AG04450 (cell line): ENCODE measurements at regions not wholly inside any gene's neighbourhood (a gene's known extent, or its start where the extent isn't known, plus 50 kb on each side); places are given as distances from the start of the nearest gene placed in this dataset.

Source experiments
- CTCF ChIA-PET: fragments of 300-600, 350-600 bp; formaldehyde crosslinking; extraction: SDS; loops from one replicate; lab custom pipeline; 2022; ENCODE audit warnings: antibody characterized with exemption, inconsistent platforms; lab: Charles Lee
- POLR2A ChIA-PET: fragments of 350-600 bp; formaldehyde crosslinking; extraction: SDS; loops from one replicate; lab custom pipeline; 2021; ENCODE audit warnings: antibody characterized with exemption, inconsistent platforms; lab: Yijun Ruan, JAX
- DNase-seq: peaks from one replicate; pipeline ENCODE4 v3.0.0-alpha.2; 2011; ENCODE audit warnings: low read depth, low spot score
- H3K27ac ChIP-seq: one replicate; pipeline ENCODE4 v1.5.1; 2012; ENCODE audit warnings: low read depth, low read length, control low read depth
- H3K27me3 ChIP-seq: one replicate; pipeline ENCODE4 v1.6.0; 2012; ENCODE audit warnings: low read length; ENCODE audit not compliant: control insufficient read depth, insufficient read depth
- H3K4me3 ChIP-seq: 2 replicates; pipeline ENCODE4 v1.5.1; 2011; ENCODE audit warnings: mild to moderate bottlenecking, low read depth, low read length, control low read depth
- H3K9me3 ChIP-seq: 2 replicates; pipeline ENCODE4 v1.5.1; 2012; ENCODE audit warnings: low read length; ENCODE audit not compliant: control insufficient read depth, insufficient read depth
- CTCF ChIP-seq: IDR thresholded peaks from 2 replicates; pipeline ENCODE4 v1.5.1; 2011; ENCODE audit warnings: low read depth, low read length, control low read depth, inconsistent platforms

- ChIA-PET POLR2A (no interaction called here), CTCF (no interaction called here)
- H3K27me3 ChIP-seq = no peaks in the 10 kb centered on the region
- no peaks in the 10 kb centered on the region; the same call in 1 of the 2 replicates for H3K9me3 ChIP-seq
- TF ChIP-seq CTCF = no peak
- no peak overlapping the region for H3K27ac ChIP-seq
- DNase-seq = no peak
- no peak overlapping the region for H3K4me3 ChIP-seq
These were observed 181.3 kb downstream of the RAB28 start for GRCh38 chr4:13302876-13303275.

GRCh38 chr4:13299343-13299742 lies 184.8 kb downstream of the RAB28 start:
- H3K27me3 ChIP-seq = no peaks in the 10 kb centered on the region
- no peak overlapping the region for H3K27ac ChIP-seq
- H3K4me3 ChIP-seq = no peak overlapping the region
- TF ChIP-seq CTCF = no peak
- POLR2A ChIA-PET = no interaction called here
- DNase-seq = no peak
- CTCF ChIA-PET = no interaction called here
- no peaks in the 10 kb centered on the region; the same call in 1 of the 2 replicates for H3K9me3 ChIP-seq

- no peak for TF ChIP-seq CTCF
- CTCF ChIA-PET = no interaction called here
- Histone ChIP-seq H3K4me3 (peak overlapping the region; percentile 11; the same call in 1 of the 2 replicates), H3K27me3 (no peaks in the 10 kb centered on the region), H3K27ac (no peak overlapping the region), H3K9me3 (no peaks in the 10 kb centered on the region; the same call in 1 of the 2 replicates)
- DNase-seq = peak; percentile 6
- POLR2A ChIA-PET = no interaction called here
These were observed 185.5 kb downstream of the RAB28 start for GRCh38 chr4:13298655-13299054.

- Histone ChIP-seq H3K4me3 (no peak overlapping the region), H3K27me3 (no peaks in the 10 kb centered on the region), H3K27ac (no peak overlapping the region), H3K9me3 (no peaks in the 10 kb centered on the region; the same call in 1 of the 2 replicates)
- ChIA-PET CTCF (interaction anchor here (0.6 kb wide), 1 partner anchor 40 kb away, joined by 3 read pairs; no protein-coding TSS in a partner anchor), POLR2A (no interaction called here)
- DNase-seq = no peak
- TF ChIP-seq CTCF = no peak
These were observed 187.2 kb downstream of the RAB28 start for GRCh38 chr4:13296986-13297385.

- DNase-seq = no peak
- TF ChIP-seq CTCF = no peak
- H3K9me3 ChIP-seq = peaks cover 3% of the 10 kb centered on the region; the same call in 1 of the 2 replicates
- ChIA-PET CTCF (no interaction called here), POLR2A (no interaction called here)
- no peak overlapping the region for H3K4me3 ChIP-seq
- H3K27ac ChIP-seq = no peak overlapping the region
- no peaks in the 10 kb centered on the region for H3K27me3 ChIP-seq
These were observed 189.1 kb downstream of the RAB28 start for GRCh38 chr4:13294961-13295605.
